ENCODE measurements at regions not wholly inside any gene's neighbourhood (a gene's known extent, or its start where the extent isn't known, plus 50 kb on each side); places are given as distances from the start of the nearest gene placed in this dataset.
A peak's percentile ranks its signal among the peaks of the same experiment; 100 is the strongest.

GRCh38 chr2:11040992-11041391, 114.3 kb upstream of the SLC66A3 start:
- no peak overlapping the region for H3K4me3 ChIP-seq (ENCODE audit: low read length)
- H3K9ac ChIP-seq (ENCODE audit: extremely low read depth, low read length, poor library complexity, severe bottlenecking): no peak overlapping the region
- Mint-ChIP-seq H3K4me3 (no peak overlapping the region), H3K27me3 (ENCODE audit: insufficient read depth) (peaks cover under 1% of the 10 kb centered on the region), H3K4me1 (no peaks in the 10 kb centered on the region), H3K9me3 (peaks cover 40% of the 10 kb centered on the region), H3K36me3 (ENCODE audit: low read depth) (peaks cover 6% of the 10 kb centered on the region), H3K27ac (no peak overlapping the region)
- H3K9me3 ChIP-seq (ENCODE audit: control insufficient read depth, low read length): peaks cover 29% of the 10 kb centered on the region
- TF ChIP-seq CTCF (conservative IDR thresholded peaks at IDR 0.05): no peak
- H3K36me3 ChIP-seq (ENCODE audit: control insufficient read depth, insufficient read depth, low read length): no peaks in the 10 kb centered on the region
- DNase-seq: peak; percentile 47
- no peaks in the 10 kb centered on the region for H3K27me3 ChIP-seq (ENCODE audit: control insufficient read depth, insufficient read depth, low read length, poor library complexity, severe bottlenecking)
- 96 to 100% methylated on average over 1 of the region's 1 CpG for WGBS, 2 experiments (ENCODE audit: insufficient coverage in 1 of 2, insufficient read length in 1 of 2)
- no peak overlapping the region for H3K27ac ChIP-seq (ENCODE audit: low read depth, low read length)
- H3K4me1 ChIP-seq (ENCODE audit: control insufficient read depth, insufficient read depth, low read length): no peaks in the 10 kb centered on the region

DNA sequence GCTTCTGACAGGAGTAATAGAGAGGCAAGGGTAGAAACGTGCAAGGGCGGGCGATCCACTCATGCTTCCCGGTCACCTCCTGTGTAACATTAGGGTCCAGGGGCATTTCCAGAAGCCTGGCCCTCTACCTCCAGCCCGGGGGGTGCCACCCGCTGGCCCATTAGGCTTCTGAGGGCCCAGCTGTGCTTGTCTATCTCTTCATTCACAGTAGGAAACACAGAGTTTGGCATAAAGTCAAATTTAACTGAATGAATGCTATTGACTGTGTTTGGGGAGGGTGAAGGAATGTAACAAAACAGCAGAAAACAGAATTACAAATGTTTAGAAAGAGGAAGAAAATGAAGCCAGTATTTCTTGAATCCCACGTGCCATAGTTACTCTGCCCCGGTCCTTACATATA, 112.4 kb upstream of the SLC66A3 start:
- Histone ChIP-seq H3K9me3 (ENCODE audit: control insufficient read depth, low read length) (peaks cover 18% of the 10 kb centered on the region), H3K36me3 (ENCODE audit: control insufficient read depth, insufficient read depth, low read length) (no peaks in the 10 kb centered on the region), H3K9ac (ENCODE audit: extremely low read depth, low read length, poor library complexity, severe bottlenecking) (no peak overlapping the region), H3K27me3 (ENCODE audit: control insufficient read depth, insufficient read depth, low read length, poor library complexity, severe bottlenecking) (no peaks in the 10 kb centered on the region), H3K27ac (ENCODE audit: low read depth, low read length) (no peak overlapping the region), H3K4me3 (ENCODE audit: low read length) (no peak overlapping the region), H3K4me1 (ENCODE audit: control insufficient read depth, insufficient read depth, low read length) (no peaks in the 10 kb centered on the region)
- Mint-ChIP-seq H3K27ac (no peak overlapping the region), H3K4me1 (no peaks in the 10 kb centered on the region), H3K9me3 (peaks cover 21% of the 10 kb centered on the region), H3K36me3 (ENCODE audit: low read depth) (no peaks in the 10 kb centered on the region), H3K27me3 (ENCODE audit: insufficient read depth) (no peaks in the 10 kb centered on the region), H3K4me3 (no peak overlapping the region)
- 93% methylated on average over 3 to 8 of the region's 8 CpGs for whole genome bisulfite sequencing, 2 experiments (ENCODE audit: insufficient coverage in 1 of 2, insufficient read length in 1 of 2)
- TF ChIP-seq CTCF (conservative IDR thresholded peaks at IDR 0.05): no peak
- DNase-seq: peak; percentile 17

DNA sequence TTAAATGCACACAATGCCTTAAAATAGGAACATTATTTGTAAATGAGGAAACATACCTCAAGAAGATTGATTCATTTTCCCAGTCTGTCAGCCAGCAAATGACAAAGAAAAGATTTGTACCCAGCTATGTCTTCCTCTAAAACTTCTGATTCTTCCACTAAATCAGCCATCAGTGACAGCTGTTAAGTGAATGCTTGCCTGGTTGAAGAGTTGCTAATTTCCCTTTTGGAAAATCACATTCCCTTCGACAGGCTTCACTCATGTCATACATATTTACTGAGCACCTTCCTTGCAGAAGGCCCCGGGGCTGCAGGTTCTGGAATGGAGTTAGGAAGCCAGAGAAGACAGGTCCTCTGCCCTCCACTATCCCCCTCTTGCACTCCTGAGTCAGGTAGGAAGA, 112.0 kb upstream of the SLC66A3 start:
- DNase-seq: peak; percentile 17
- H3K27ac ChIP-seq (ENCODE audit: low read depth, low read length): no peak overlapping the region
- H3K4me1 Mint-ChIP-seq: no peaks in the 10 kb centered on the region
- 77% methylated on average over 2 of the region's 2 CpGs; no CpG with 5 or more reads in 1 of the 2 experiments for WGBS, 2 experiments (ENCODE audit: insufficient coverage in 1 of 2, insufficient read length in 1 of 2)
- H3K36me3 ChIP-seq (ENCODE audit: control insufficient read depth, insufficient read depth, low read length): no peaks in the 10 kb centered on the region
- H3K9ac ChIP-seq (ENCODE audit: extremely low read depth, low read length, poor library complexity, severe bottlenecking): no peak overlapping the region
- no peaks in the 10 kb centered on the region for H3K36me3 Mint-ChIP-seq (ENCODE audit: low read depth)
- no peak for TF ChIP-seq CTCF (conservative IDR thresholded peaks at IDR 0.05)
- H3K4me1 ChIP-seq (ENCODE audit: control insufficient read depth, insufficient read depth, low read length): no peaks in the 10 kb centered on the region
- no peaks in the 10 kb centered on the region for H3K27me3 ChIP-seq (ENCODE audit: control insufficient read depth, insufficient read depth, low read length, poor library complexity, severe bottlenecking)
- peaks cover 17% of the 10 kb centered on the region for H3K9me3 Mint-ChIP-seq
- H3K4me3 Mint-ChIP-seq: no peak overlapping the region
- no peak overlapping the region for H3K4me3 ChIP-seq (ENCODE audit: low read length)
- H3K27ac Mint-ChIP-seq: no peak overlapping the region
- H3K27me3 Mint-ChIP-seq (ENCODE audit: insufficient read depth): no peaks in the 10 kb centered on the region
- H3K9me3 ChIP-seq (ENCODE audit: control insufficient read depth, low read length): peaks cover 14% of the 10 kb centered on the region
